Prostate gland (tissue), 2 donors: ENCODE measurements at regions not wholly inside any gene's neighbourhood (a gene's known extent, or its start where the extent isn't known, plus 50 kb on each side); places are given as distances from the start of the nearest gene placed in this dataset.

Experiments used
- DNase-seq: peaks from one replicate; pipeline ENCODE4 v3.0.0-alpha.2; 2019; ENCODE audit warnings: low spot score
- H3K27ac ChIP-seq, 2 donors: fragments of 200-600 bp; sonication (generic); 2 replicates each; pipeline ENCODE4 v1.5.1; 2017 to 2019
- H3K27me3 ChIP-seq: fragments of 200-600 bp; sonication (generic); replicated peaks from 2 replicates; pipeline ENCODE4 v1.5.1; 2019; ENCODE audit not compliant: insufficient read depth
- H3K36me3 ChIP-seq, 2 donors: fragments of 200-600 bp; sonication (generic); 1 replicate in 1 of 2; 2 replicates in 1 of 2; pipeline versions ENCODE4 v1.5.1 to v1.8.1; 2017 to 2019
- H3K4me1 ChIP-seq: fragments of 200-600 bp; sonication (generic); replicated peaks from 2 replicates; pipeline ENCODE4 v1.5.1; 2019
- H3K4me3 ChIP-seq, 2 donors: fragments of 200-600 bp; sonication (generic); 2 replicates each; pipeline ENCODE4 v1.5.1; 2017 to 2019
- H3K9me3 ChIP-seq: fragments of 200-600 bp; sonication (generic); 2 replicates; pipeline ENCODE4 v1.5.1; 2017
- POLR2A ChIP-seq: fragments of 450-650 bp; IDR thresholded peaks from one replicate; pipeline ENCODE4 v1.6.1; 2016; ENCODE audit warnings: antibody characterized with exemption, mild to moderate bottlenecking
- POLR2AphosphoS5 ChIP-seq: sonication (generic); formaldehyde crosslinking; IDR thresholded peaks from one replicate; pipeline ENCODE4 v1.6.1; 2017; ENCODE audit warnings: antibody characterized with exemption
- WGBS: methylation state at CpG from one replicate; pipeline ENCODE4 v1.1.5; 2018; 5-methylcytosine and 5-hydroxymethylcytosine counted together
- intact Hi-C: fragments of 100-400 bp; cut with DNase I; formaldehyde crosslinking; loops from one replicate; pipeline ENCODE4 v1.14.2; 2022
- TF ChIP-seq, protein P1 (sequence below), 4 experiments: fragments of 200-600 bp in 2 of 4; fragments of 450-650 bp in 2 of 4; sonication (generic) in 2 of 4; IDR thresholded peaks; 1 replicate in 3 of 4; 2 replicates in 1 of 4; pipeline ENCODE4 v1.5.1; 2016 to 2019; ENCODE audit warnings: antibody characterized with exemption in 4 of 4, mild to moderate bottlenecking in 2 of 4, moderate library complexity in 2 of 4

DNA sequence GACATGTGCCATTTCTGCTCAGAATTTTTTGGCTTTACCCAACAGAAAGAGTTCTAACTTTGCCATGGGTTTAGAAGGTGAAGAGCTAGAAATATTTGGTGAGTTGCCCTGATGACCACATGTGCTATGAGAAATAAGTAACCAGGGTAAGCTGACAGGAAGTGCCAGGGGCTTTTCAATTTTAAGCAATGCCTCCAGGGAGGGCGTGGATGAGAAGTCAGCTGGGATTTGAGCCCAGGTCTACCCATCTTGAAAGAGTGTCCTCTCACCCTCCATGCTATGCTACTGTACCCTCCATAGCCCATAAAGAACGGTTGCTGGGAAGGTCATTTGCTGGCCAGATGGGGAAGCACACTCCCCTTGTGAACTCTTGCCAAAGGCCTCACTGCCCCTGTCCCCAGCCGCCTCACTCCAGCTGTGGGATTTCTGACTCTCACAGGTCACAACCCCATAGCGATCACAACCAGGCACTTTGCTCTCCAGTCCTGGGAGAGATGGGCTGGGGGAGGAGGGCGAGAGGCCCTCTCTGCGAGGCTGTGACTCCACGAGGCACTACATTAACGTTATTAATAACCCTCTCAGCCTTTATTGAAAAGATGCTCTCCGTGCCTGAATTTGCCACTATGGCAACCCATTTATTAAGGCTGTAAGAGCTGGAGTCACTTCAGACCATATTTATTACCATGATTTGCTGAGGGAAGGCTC, 291.1 kb downstream of the DHX35 start:
- WGBS: 81% methylated on average over 9 of the region's 9 CpGs
- intact Hi-C loops: no loop called here
- TF ChIP-seq, protein P1, sequence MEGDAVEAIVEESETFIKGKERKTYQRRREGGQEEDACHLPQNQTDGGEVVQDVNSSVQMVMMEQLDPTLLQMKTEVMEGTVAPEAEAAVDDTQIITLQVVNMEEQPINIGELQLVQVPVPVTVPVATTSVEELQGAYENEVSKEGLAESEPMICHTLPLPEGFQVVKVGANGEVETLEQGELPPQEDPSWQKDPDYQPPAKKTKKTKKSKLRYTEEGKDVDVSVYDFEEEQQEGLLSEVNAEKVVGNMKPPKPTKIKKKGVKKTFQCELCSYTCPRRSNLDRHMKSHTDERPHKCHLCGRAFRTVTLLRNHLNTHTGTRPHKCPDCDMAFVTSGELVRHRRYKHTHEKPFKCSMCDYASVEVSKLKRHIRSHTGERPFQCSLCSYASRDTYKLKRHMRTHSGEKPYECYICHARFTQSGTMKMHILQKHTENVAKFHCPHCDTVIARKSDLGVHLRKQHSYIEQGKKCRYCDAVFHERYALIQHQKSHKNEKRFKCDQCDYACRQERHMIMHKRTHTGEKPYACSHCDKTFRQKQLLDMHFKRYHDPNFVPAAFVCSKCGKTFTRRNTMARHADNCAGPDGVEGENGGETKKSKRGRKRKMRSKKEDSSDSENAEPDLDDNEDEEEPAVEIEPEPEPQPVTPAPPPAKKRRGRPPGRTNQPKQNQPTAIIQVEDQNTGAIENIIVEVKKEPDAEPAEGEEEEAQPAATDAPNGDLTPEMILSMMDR (IDR thresholded peaks at IDR 0.05): no peak
- TF ChIP-seq POLR2A: no peak
- no peak for TF ChIP-seq POLR2AphosphoS5
- no peaks in the 10 kb centered on the region for H3K9me3 ChIP-seq
- no peak overlapping the region for H3K27ac ChIP-seq
- H3K4me3 ChIP-seq: no peak overlapping the region
- H3K4me1 ChIP-seq: no peaks in the 10 kb centered on the region
- H3K27me3 ChIP-seq: no peaks in the 10 kb centered on the region
- H3K36me3 ChIP-seq: no peaks in the 10 kb centered on the region
- no peak for DNase-seq

DNA sequence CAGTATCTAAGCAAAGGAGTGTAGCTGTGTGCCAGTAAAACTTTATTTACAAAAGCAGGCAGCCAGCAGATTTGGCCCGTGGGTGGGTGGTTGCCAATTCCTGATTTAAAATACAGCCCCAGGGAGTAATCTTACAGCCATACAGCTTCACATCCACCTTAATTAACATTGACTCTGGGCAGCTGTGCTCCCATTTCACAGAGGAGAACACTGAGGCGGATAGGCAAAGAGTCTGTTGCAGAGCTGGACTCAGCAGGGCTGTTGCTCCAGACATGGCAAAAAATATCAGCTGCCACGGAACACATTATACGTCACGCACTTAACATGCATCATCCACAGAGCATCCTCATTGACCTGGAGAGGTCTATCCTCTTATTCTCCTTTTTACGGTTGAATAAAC, 289.9 kb downstream of the DHX35 start:
- no peaks in the 10 kb centered on the region for H3K9me3 ChIP-seq
- H3K4me3 ChIP-seq: no peak overlapping the region
- no peak for DNase-seq
- WGBS: 86% methylated on average over 6 of the region's 6 CpGs
- no peaks in the 10 kb centered on the region for H3K36me3 ChIP-seq
- H3K27ac ChIP-seq: no peak overlapping the region
- H3K4me1 ChIP-seq: no peaks in the 10 kb centered on the region
- intact Hi-C loops: no loop called here
- TF ChIP-seq POLR2AphosphoS5: no peak
- TF ChIP-seq, protein P1 (IDR thresholded peaks at IDR 0.05): no peak
- no peak for TF ChIP-seq POLR2A
- H3K27me3 ChIP-seq: no peaks in the 10 kb centered on the region

DNA sequence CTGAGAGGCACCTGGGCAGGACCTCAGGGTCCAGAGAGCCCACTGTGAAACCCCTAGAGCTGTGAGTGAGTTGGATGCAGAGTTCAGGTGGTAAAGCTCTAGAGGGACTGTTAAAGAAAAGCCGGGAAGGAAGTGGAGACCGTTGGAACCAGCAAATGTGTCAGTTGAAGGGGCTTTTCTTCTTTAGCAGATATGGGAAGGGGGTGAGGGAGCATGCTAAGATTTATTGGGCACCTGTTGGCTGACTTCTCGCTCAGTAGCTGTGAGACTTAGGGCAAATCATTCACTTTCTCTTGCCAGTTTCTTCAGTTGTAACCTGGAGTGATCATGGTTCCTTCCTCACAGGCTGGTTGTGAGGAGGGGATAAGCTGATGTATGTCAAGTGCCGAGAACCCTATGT, 287.7 kb downstream of the DHX35 start:
- H3K27ac ChIP-seq: no peak overlapping the region
- intact Hi-C loops: no loop called here
- WGBS: 74% methylated on average over 4 of the region's 4 CpGs
- no peak for DNase-seq
- H3K4me1 ChIP-seq: no peaks in the 10 kb centered on the region
- H3K27me3 ChIP-seq: no peaks in the 10 kb centered on the region
- H3K9me3 ChIP-seq: no peaks in the 10 kb centered on the region
- TF ChIP-seq, protein P1 (IDR thresholded peaks at IDR 0.05): no peak
- TF ChIP-seq POLR2AphosphoS5 (no peak), POLR2A (no peak)
- no peaks in the 10 kb centered on the region for H3K36me3 ChIP-seq
- H3K4me3 ChIP-seq: no peak overlapping the region

DNA sequence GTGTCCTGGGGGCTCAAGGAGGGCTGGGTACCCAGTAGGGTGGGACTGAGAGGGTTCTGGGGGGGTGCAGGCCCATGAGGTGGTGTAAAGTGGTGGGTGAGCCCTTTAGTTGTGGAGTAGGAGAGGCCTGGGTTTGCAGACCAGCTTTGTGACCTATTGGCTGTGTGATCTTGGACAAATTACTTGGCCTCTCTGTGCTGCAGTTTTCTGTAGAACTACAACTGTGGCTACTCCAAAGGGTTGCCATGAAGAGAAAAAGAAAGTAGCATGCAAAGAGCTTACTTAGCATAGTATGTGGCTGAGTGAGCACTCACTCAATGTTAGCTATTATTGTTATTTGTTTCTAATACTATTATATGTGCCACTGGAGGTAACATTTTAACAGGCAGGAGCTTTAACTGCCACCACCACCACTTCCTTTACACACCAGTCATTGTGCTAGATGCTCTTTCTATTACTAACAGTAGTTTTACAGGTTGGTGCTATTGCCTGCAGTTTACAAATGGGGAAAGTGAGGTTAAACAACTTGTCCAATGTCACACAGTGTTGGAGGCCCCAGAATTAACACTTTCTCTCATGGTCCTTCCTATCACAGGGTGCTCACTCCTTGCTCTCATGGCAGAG, 286.8 kb downstream of the DHX35 start:
- no peak overlapping the region for H3K4me3 ChIP-seq
- H3K27ac ChIP-seq: no peak overlapping the region
- no peaks in the 10 kb centered on the region for H3K4me1 ChIP-seq
- no peaks in the 10 kb centered on the region for H3K27me3 ChIP-seq
- TF ChIP-seq, protein P1 (IDR thresholded peaks at IDR 0.05): no peak
- H3K9me3 ChIP-seq: no peaks in the 10 kb centered on the region
- intact Hi-C loops: no loop called here
- no peak for DNase-seq
- no peaks in the 10 kb centered on the region for H3K36me3 ChIP-seq
